Right lobe of liver (tissue), 4 donors: ENCODE measurements at regions not wholly inside any gene's neighbourhood (a gene's known extent, or its start where the extent isn't known, plus 50 kb on each side); places are given as distances from the start of the nearest gene placed in this dataset.

Experiments
- POLR2A ChIP-seq: fragments of 450-650 bp; IDR thresholded peaks from one replicate; pipeline ENCODE4 v1.6.1; 2017; ENCODE audit warnings: antibody characterized with exemption, mild to moderate bottlenecking
- TF ChIP-seq, protein P1 (sequence below), 4 donors: fragments of 200-600 bp in 3 of 4; fragments of 450-650 bp in 1 of 4; IDR thresholded peaks; one replicate each; pipeline versions ENCODE4 v1.5.1 to v1.8.0; 2016 to 2022; ENCODE audit warnings: antibody characterized with exemption in 4 of 4, mild to moderate bottlenecking in 2 of 4
- donor health status: DM: no; HTN: no; CAD: no.
- donor health status: DM: no; HTN: no; CAD: no.
- donor health status: DM: no; HTN: yes; CAD: no.

DNA sequence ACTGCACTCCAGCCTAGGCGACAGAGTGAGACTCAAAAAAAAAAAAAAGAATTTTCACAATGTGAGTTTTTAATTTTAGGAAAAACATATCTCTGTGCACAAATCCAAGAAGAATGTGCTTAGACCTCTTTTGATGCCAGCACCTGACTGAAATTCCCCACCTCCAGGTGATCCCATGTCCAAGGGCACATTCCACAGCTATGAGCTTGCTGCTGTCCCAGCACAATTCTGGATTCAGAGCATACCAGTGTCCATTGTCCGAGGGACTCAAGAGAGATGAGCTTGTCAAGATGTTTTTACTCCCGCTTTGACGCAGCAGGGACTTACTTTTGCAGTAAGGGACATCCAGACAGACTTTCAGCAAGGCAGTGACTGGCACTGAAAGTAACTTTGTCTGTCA lies 489.1 kb upstream of the ACVR2A start:
- TF ChIP-seq, protein P1, sequence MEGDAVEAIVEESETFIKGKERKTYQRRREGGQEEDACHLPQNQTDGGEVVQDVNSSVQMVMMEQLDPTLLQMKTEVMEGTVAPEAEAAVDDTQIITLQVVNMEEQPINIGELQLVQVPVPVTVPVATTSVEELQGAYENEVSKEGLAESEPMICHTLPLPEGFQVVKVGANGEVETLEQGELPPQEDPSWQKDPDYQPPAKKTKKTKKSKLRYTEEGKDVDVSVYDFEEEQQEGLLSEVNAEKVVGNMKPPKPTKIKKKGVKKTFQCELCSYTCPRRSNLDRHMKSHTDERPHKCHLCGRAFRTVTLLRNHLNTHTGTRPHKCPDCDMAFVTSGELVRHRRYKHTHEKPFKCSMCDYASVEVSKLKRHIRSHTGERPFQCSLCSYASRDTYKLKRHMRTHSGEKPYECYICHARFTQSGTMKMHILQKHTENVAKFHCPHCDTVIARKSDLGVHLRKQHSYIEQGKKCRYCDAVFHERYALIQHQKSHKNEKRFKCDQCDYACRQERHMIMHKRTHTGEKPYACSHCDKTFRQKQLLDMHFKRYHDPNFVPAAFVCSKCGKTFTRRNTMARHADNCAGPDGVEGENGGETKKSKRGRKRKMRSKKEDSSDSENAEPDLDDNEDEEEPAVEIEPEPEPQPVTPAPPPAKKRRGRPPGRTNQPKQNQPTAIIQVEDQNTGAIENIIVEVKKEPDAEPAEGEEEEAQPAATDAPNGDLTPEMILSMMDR (IDR thresholded peaks at IDR 0.05): no peak
- no peak for TF ChIP-seq POLR2A
